Testis (tissue), 2 donors: ENCODE measurements at regions not wholly inside any gene's neighbourhood (a gene's known extent, or its start where the extent isn't known, plus 50 kb on each side); places are given as distances from the start of the nearest gene placed in this dataset.

Experiments used
- DNase-seq: peaks from one replicate; pipeline ENCODE4 v3.0.0-alpha.2; 2019
- H3K27ac ChIP-seq, 2 donors: fragments of 200-600 bp; sonication (generic); one replicate each; pipeline ENCODE4 v1.5.1; 2019
- H3K27me3 ChIP-seq: fragments of 200-600 bp; sonication (generic); one replicate; pipeline ENCODE4 v1.5.1; 2019
- H3K36me3 ChIP-seq: fragments of 200-600 bp; sonication (generic); one replicate; pipeline ENCODE4 v1.5.1; 2017; ENCODE audit warnings: low read depth; ENCODE audit errors: missing control alignments
- H3K4me1 ChIP-seq: fragments of 200-600 bp; sonication (generic); one replicate; pipeline ENCODE4 v1.5.1; 2019
- H3K4me3 ChIP-seq, 2 donors: fragments of 200-600 bp; sonication (generic); one replicate each; pipeline ENCODE4 v1.5.1; 2017 to 2019
- H3K9me3 ChIP-seq: fragments of 200-600 bp; sonication (generic); one replicate; pipeline ENCODE4 v1.5.1; 2017
- POLR2A ChIP-seq: fragments of 450-650 bp; IDR thresholded peaks from one replicate; pipeline ENCODE4 v1.6.1; 2017; ENCODE audit warnings: antibody characterized with exemption, mild to moderate bottlenecking, moderate library complexity
- WGBS, 2 donors: methylation state at CpG; one replicate each; pipeline ENCODE4 v1.1.5; 2018; 5-methylcytosine and 5-hydroxymethylcytosine counted together
- intact Hi-C: fragments of 100-400 bp; cut with DNase I; formaldehyde crosslinking; loops from one replicate; pipeline ENCODE4 v1.15.1; 2023; ENCODE audit warnings: low total_unique reads
- TF ChIP-seq, protein P1 (sequence below), 3 experiments: fragments of 450-650 bp in 2 of 3; fragments of 200-600 bp in 1 of 3; sonication (generic) in 1 of 3; IDR thresholded peaks; one replicate each; pipeline ENCODE4 v1.5.1; 2016 to 2019; ENCODE audit warnings: antibody characterized with exemption in 3 of 3, mild to moderate bottlenecking in 2 of 3, moderate library complexity in 1 of 3

DNA sequence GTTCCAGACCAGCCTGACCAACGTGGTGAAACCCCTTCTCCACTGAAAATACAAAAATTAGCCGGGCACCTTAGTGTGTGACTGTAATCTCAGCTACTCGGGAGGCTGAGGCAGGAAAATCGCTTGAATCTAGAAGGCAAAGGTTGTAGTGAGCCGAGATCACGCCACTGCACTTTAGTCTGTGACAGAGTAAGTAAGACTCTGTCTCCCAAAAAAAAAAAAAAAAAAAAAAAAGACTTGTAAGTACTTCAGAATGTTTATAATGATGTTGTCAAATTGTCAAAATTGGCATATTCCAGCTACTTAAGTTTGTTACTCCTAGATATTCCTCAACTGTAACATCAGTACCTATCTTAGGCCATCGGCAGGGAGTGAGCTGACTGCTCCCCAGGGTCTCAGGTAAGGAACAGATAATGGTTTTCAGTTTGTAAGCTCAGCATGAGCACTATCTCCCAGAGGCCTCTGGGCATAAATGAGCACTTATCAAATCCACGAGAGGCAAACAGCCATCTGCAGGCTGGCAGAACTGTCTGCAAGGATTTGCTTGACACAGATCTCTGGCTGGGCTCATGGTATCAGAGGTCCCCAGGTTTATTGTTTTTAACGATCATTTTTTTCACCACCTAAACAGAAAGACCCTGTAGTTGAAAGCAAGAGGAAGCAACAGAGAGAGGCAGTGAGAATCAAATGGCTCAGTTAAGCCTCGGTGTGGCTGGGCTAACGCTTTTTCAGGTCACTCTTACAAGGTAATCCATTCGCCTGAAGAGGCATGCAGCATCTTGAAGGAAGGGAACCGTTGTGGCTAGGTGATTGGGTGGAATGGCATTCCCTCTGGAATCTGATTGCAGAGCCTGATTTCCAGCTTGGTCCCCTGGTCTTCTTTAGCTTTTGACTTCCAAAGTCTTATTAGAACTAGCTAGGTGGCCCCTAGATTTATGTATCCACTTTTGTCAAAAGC lies 115.9 kb downstream of the LY86 start:
- Histone ChIP-seq H3K27me3 (no peaks in the 10 kb centered on the region), H3K27ac (no peak overlapping the region), H3K9me3 (no peaks in the 10 kb centered on the region), H3K4me3 (no peak overlapping the region), H3K4me1 (peaks cover 9% of the 10 kb centered on the region), H3K36me3 (no peaks in the 10 kb centered on the region)
- DNase-seq: no peak
- no peak for TF ChIP-seq POLR2A
- intact Hi-C loops: no loop called here
- 83 to 87% methylated on average over 13 of the region's 13 CpGs for WGBS, 2 donors

DNA sequence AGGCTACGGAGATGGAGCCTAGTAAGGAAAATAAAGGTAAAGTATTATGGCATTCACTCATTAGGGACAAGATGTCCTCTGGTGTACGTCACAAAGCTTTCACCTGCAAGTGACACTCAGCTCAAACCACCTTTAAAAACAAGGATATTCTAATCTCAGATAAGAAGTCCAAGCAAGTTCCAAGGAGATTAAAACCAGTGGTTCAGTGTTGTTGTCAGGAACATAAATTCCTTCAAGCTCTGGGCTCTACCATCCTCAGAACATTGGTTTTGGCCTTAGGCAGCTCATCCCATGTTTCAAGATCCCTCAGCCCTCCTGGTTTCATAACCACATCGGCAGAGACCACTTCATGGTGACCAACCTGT lies 116.5 kb downstream of the LY86 start:
- TF ChIP-seq, protein P1, sequence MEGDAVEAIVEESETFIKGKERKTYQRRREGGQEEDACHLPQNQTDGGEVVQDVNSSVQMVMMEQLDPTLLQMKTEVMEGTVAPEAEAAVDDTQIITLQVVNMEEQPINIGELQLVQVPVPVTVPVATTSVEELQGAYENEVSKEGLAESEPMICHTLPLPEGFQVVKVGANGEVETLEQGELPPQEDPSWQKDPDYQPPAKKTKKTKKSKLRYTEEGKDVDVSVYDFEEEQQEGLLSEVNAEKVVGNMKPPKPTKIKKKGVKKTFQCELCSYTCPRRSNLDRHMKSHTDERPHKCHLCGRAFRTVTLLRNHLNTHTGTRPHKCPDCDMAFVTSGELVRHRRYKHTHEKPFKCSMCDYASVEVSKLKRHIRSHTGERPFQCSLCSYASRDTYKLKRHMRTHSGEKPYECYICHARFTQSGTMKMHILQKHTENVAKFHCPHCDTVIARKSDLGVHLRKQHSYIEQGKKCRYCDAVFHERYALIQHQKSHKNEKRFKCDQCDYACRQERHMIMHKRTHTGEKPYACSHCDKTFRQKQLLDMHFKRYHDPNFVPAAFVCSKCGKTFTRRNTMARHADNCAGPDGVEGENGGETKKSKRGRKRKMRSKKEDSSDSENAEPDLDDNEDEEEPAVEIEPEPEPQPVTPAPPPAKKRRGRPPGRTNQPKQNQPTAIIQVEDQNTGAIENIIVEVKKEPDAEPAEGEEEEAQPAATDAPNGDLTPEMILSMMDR (IDR thresholded peaks at IDR 0.05): no peak
- no peak for TF ChIP-seq POLR2A
- Histone ChIP-seq H3K4me1 (peaks cover 3% of the 10 kb centered on the region), H3K27me3 (no peaks in the 10 kb centered on the region), H3K36me3 (no peaks in the 10 kb centered on the region), H3K4me3 (no peak overlapping the region), H3K27ac (no peak overlapping the region), H3K9me3 (no peaks in the 10 kb centered on the region)
- intact Hi-C loops: no loop called here
- no peak for DNase-seq
- WGBS, 2 donors: 93% methylated on average over 3 of the region's 3 CpGs

DNA sequence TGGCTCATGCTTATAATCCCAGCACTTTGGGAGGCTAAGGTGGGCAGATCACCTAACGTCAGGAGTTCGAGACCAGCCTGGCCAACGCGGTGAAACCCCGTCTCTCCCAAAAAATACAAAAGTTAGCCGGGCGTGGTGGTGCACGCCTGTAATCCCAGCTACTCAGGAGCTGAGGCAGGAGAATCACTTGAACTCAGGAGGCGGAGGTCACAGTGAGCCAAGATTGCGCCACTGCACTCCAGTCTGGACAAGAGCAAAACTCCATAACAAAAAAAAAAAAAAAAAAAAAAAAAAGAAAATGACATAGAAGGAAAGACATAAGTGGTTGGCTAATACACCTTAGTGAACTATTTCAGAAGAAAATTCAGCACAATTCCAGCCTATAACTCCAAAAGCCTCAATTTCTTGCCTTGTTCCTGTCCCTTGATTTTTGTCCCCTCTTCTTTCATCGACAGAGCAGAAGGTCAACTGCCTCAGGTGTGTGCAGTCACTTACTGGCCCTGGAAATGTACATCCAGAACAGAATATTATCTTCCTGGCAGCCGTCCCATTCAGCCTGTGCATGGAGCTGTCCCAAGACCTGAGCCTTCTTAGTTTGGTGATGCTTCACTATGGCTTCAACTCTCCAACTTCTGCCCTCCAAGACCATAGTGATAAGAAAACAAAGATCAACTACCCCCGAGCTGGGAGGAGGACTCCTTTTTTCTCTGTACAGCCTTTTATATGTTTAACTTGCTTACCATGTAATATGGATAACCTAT lies 117.6 kb downstream of the LY86 start:
- Histone ChIP-seq H3K27ac (no peak overlapping the region), H3K27me3 (no peaks in the 10 kb centered on the region), H3K9me3 (no peaks in the 10 kb centered on the region), H3K4me1 (no peaks in the 10 kb centered on the region), H3K4me3 (no peak overlapping the region), H3K36me3 (no peaks in the 10 kb centered on the region)
- TF ChIP-seq POLR2A: no peak
- TF ChIP-seq, protein P1 (IDR thresholded peaks at IDR 0.05): no peak
- 86 to 91% methylated on average over 13 of the region's 13 CpGs for WGBS, 2 donors
- DNase-seq: no peak
- intact Hi-C loops: no loop called here

DNA sequence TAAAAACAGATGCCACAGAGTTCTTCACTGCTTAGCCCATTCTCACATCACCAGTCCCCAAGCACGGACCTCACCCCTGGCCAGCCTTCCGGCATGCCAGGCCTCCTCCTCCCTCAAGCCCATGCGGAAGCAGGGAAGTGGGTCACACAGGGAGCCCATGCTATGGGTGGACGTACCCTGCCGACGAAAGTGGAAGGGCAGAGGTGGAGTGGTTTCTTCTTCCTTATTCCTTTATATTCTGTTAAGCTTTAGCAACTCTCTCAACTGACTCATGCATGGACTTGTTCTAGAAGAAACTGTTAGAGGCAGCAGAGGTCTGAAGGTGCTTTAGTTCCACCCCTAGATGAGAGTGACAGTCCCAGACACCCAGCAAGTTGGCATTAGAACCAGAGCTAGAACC lies 118.6 kb downstream of the LY86 start:
- Histone ChIP-seq H3K4me3 (no peak overlapping the region), H3K27me3 (no peaks in the 10 kb centered on the region), H3K27ac (no peak overlapping the region), H3K9me3 (no peaks in the 10 kb centered on the region), H3K4me1 (no peaks in the 10 kb centered on the region), H3K36me3 (no peaks in the 10 kb centered on the region)
- WGBS, 2 donors: 88 to 91% methylated on average over 6 of the region's 6 CpGs
- TF ChIP-seq POLR2A: no peak
- TF ChIP-seq, protein P1 (IDR thresholded peaks at IDR 0.05): no peak
- no peak for DNase-seq
- intact Hi-C loops: no loop called here

DNA sequence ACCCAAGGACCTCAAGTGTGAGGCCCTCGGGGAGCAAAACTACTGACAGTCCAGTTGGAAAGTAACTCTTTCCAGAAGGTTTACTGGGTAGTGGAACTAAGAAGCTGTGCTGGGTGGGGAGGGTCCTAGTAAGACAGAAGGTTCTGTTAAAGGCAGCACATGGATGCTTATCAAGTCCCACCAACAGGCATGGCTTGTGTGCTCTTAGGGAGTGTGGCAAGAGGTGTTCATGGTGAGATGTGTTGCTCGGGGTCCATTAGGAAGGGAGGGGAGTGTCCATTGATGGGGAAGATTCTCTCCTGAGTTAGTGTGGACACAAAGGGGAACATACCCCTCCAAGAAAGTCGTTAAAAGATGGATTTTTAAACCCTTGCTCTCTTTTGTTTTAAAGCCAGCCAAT lies 120.6 kb downstream of the LY86 start:
- H3K4me1 ChIP-seq: peaks cover 2% of the 10 kb centered on the region
- H3K36me3 ChIP-seq: no peaks in the 10 kb centered on the region
- H3K4me3 ChIP-seq: no peak overlapping the region
- no peaks in the 10 kb centered on the region for H3K27me3 ChIP-seq
- H3K9me3 ChIP-seq: no peaks in the 10 kb centered on the region
- TF ChIP-seq POLR2A: no peak
- TF ChIP-seq, protein P1 (IDR thresholded peaks at IDR 0.05): no peak
- no peak overlapping the region for H3K27ac ChIP-seq
- 91 to 92% methylated on average over 3 of the region's 3 CpGs for WGBS, 2 donors
- intact Hi-C loops: no loop called here
- no peak for DNase-seq
